ENCODE measurements at regions not wholly inside any gene's neighbourhood (a gene's known extent, or its start where the extent isn't known, plus 50 kb on each side); places are given as distances from the start of the nearest gene placed in this dataset.

DNA sequence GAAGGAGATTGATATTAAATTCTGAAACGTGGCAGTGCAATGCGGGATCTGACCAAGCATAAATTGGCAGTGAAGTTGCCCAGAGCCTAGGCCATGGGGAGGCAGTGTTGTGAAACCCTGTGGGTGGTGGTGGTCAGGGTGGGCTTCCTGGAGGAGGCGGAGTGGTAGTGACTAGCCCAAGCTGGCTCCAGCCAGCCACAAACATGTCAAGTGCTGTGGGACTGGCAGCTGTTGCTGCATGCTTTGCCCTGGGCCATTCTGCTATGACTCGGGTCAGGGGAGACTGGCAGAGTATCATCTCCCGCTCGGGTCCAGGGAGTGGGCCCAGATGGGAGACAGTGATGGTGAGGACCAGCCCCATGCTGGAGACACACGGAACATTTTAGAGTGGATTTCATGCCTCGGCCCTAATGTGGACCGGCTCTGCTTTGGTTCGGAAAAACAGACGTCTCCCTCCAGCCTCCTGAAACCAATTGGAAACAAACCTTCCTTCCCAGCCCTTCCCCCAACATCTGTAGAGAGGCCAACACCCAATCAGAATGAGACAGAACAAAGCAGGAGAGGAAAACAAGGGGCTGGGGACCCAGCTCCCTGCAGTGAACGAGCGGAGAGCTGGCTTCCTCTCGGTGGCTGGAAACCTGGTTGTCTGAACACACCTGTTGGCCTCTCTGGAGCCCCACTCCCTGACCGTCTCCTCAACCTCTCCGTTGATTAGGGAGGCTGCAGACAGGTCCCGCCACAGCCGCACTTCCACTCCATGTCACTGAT, 58.2 kb downstream of the TMEM270 start:
- TF ChIP-seq, protein P1, sequence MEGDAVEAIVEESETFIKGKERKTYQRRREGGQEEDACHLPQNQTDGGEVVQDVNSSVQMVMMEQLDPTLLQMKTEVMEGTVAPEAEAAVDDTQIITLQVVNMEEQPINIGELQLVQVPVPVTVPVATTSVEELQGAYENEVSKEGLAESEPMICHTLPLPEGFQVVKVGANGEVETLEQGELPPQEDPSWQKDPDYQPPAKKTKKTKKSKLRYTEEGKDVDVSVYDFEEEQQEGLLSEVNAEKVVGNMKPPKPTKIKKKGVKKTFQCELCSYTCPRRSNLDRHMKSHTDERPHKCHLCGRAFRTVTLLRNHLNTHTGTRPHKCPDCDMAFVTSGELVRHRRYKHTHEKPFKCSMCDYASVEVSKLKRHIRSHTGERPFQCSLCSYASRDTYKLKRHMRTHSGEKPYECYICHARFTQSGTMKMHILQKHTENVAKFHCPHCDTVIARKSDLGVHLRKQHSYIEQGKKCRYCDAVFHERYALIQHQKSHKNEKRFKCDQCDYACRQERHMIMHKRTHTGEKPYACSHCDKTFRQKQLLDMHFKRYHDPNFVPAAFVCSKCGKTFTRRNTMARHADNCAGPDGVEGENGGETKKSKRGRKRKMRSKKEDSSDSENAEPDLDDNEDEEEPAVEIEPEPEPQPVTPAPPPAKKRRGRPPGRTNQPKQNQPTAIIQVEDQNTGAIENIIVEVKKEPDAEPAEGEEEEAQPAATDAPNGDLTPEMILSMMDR (IDR thresholded peaks at IDR 0.05), result no peak
- TF ChIP-seq, protein P2, sequence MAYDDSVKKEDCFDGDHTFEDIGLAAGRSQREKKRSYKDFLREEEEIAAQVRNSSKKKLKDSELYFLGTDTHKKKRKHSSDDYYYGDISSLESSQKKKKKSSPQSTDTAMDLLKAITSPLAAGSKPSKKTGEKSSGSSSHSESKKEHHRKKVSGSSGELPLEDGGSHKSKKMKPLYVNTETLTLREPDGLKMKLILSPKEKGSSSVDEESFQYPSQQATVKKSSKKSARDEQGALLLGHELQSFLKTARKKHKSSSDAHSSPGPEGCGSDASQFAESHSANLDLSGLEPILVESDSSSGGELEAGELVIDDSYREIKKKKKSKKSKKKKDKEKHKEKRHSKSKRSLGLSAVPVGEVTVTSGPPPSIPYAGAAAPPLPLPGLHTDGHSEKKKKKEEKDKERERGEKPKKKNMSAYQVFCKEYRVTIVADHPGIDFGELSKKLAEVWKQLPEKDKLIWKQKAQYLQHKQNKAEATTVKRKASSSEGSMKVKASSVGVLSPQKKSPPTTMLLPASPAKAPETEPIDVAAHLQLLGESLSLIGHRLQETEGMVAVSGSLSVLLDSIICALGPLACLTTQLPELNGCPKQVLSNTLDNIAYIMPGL (CRISPR knock-in tag; IDR thresholded peaks at IDR 0.05), result no peak
